Keratinocyte (primary cell): ENCODE measurements at regions not wholly inside any gene's neighbourhood (a gene's known extent, or its start where the extent isn't known, plus 50 kb on each side); places are given as distances from the start of the nearest gene placed in this dataset.

Source experiments
- DNase-seq: peaks from one replicate; pipeline ENCODE4 v3.0.0-alpha.2; 2011; ENCODE audit warnings: low read depth, missing footprints, low spot score
- FAIRE-seq: peaks from 2 replicates; lab custom pipeline; 2011; peaks lifted over from hg19 to GRCh38; lab: Jason Lieb, UNC
- H2AFZ ChIP-seq: 2 replicates; pipeline ENCODE4 v1.6.0; 2012; ENCODE audit warnings: low read length, control low read depth, inconsistent platforms; ENCODE audit not compliant: control insufficient read depth
- H3K27ac ChIP-seq: 2 replicates; pipeline ENCODE4 v1.5.1; 2011; ENCODE audit warnings: low read length; ENCODE audit not compliant: control insufficient read depth, insufficient read depth
- H3K27me3 ChIP-seq: 3 replicates; pipeline ENCODE4 v1.6.0; 2011; ENCODE audit warnings: low read length; ENCODE audit not compliant: control insufficient read depth, insufficient read depth; ENCODE audit errors: extremely low read depth
- H3K36me3 ChIP-seq, 2 experiments: 2 replicates in 1 of 2; 3 replicates in 1 of 2; pipeline ENCODE4 v1.5.1; 2011; ENCODE audit warnings: low read length in 2 of 2, mild to moderate bottlenecking in 1 of 2; ENCODE audit not compliant: control insufficient read depth in 2 of 2, insufficient read depth in 2 of 2; ENCODE audit errors: extremely low read depth in 1 of 2
- H3K4me1 ChIP-seq: 3 replicates; pipeline ENCODE4 v1.5.1; 2011; ENCODE audit warnings: low read length; ENCODE audit not compliant: control insufficient read depth, insufficient read depth; ENCODE audit errors: extremely low read depth
- H3K4me2 ChIP-seq: 3 replicates; pipeline ENCODE4 v1.6.0; 2011; ENCODE audit warnings: low read depth, low read length; ENCODE audit not compliant: control insufficient read depth, insufficient read depth; ENCODE audit errors: extremely low read depth
- H3K4me3 ChIP-seq, 3 experiments: fragments of 200-600 bp in 1 of 3; sonication (generic) in 1 of 3; 2 replicates in 2 of 3; 3 replicates in 1 of 3; pipeline ENCODE4 v1.5.1; 2011 to 2016; ENCODE audit warnings: low read length in 3 of 3, mild to moderate bottlenecking in 3 of 3, control low read depth in 2 of 3, inconsistent platforms in 1 of 3, low read depth in 1 of 3, mixed read lengths in 1 of 3, mixed run types in 1 of 3, moderate library complexity in 1 of 3; ENCODE audit not compliant: control insufficient read depth in 2 of 3, insufficient read depth in 2 of 3; ENCODE audit errors: extremely low read depth in 1 of 3
- H3K79me2 ChIP-seq: 2 replicates; pipeline ENCODE4 v1.6.0; 2012; ENCODE audit warnings: low read length; ENCODE audit not compliant: control insufficient read depth, insufficient read depth
- H3K9ac ChIP-seq: 3 replicates; pipeline ENCODE4 v1.6.0; 2011; ENCODE audit warnings: low read length; ENCODE audit not compliant: control insufficient read depth, insufficient read depth; ENCODE audit errors: extremely low read depth
- H3K9me1 ChIP-seq: 3 replicates; pipeline ENCODE4 v1.6.0; 2011; ENCODE audit warnings: low read length; ENCODE audit not compliant: control insufficient read depth, insufficient read depth; ENCODE audit errors: extremely low read depth
- H3K9me3 ChIP-seq: 2 replicates; pipeline ENCODE4 v1.5.1; 2012; ENCODE audit warnings: low read depth, low read length; ENCODE audit not compliant: control insufficient read depth
- H4K20me1 ChIP-seq: 3 replicates; pipeline ENCODE4 v1.6.0; 2011; ENCODE audit warnings: low read length; ENCODE audit not compliant: control insufficient read depth, insufficient read depth; ENCODE audit errors: extremely low read depth
- CTCF ChIP-seq, 3 experiments: IDR thresholded peaks in 1 of 3; conservative IDR thresholded peaks in 1 of 3; optimal IDR thresholded peaks in 1 of 3; 2 replicates in 2 of 3; 3 replicates in 1 of 3; pipeline versions ENCODE3 to v1.5.1; 2011; ENCODE audit warnings: low read length in 3 of 3, mild to moderate bottlenecking in 3 of 3, moderate library complexity in 2 of 3, control low read depth in 1 of 3, inconsistent platforms in 1 of 3; ENCODE audit not compliant: insufficient read depth in 2 of 3; ENCODE audit errors: extremely low read depth in 1 of 3
- EZH2 ChIP-seq: IDR thresholded peaks from one replicate; pipeline ENCODE4 v1.6.1; 2012; ENCODE audit warnings: inconsistent platforms, mild to moderate bottlenecking, low read length, moderate library complexity
- dilution Hi-C: fragments of 300-500 bp; cut with MboI; formaldehyde crosslinking; loops from one replicate; pipeline ENCODE4 v1.7.0; 2020; ENCODE audit warnings: low sequenced_read_pairs; ENCODE audit not compliant: extremely low pct_ligation_motif_present

- H3K4me2 ChIP-seq, result no peak overlapping the region
Measured at GRCh38 chr18:2325308-2325849, 245.9 kb downstream of the METTL4 start.

DNA sequence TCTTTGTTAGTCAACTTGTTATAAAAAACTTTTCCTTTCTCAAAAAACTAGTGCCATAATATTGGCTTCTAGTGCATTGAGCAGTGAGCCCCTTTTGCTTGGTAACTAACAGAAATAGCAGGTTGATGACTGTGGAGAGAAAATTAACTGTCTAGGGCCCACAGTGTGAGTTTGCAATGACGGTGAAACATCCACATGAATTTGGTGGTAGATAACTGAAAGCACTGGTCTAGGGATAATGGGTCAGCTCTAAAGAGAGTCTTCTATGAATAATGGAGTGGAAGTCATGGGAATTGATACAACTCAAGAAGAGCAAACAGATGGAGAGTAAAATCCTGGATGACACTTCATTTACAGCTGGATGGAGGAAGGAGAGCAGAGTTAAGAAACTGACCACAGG, 245.4 kb downstream of the METTL4 start:
- DNase-seq (no peak), FAIRE-seq (no peak)
- TF ChIP-seq EZH2, result no peak
- TF ChIP-seq CTCF (optimal IDR thresholded peaks at IDR 0.05 in 1 of 3, IDR thresholded peaks at IDR 0.05 in 1 of 3, conservative IDR thresholded peaks at IDR 0.05 in 1 of 3; ENCODE audit: extremely low read depth in 1 of 3, insufficient read depth in 2 of 3, low read length in 3 of 3), result no peak
- no peak overlapping the region for H3K4me2 ChIP-seq
- H4K20me1 ChIP-seq, result no peaks in the 10 kb centered on the region
- no peaks in the 10 kb centered on the region for H3K27me3 ChIP-seq
- no peaks in the 10 kb centered on the region for H3K79me2 ChIP-seq
- H3K9me1 ChIP-seq, result no peaks in the 10 kb centered on the region
- no peak overlapping the region for H3K9ac ChIP-seq
- no peaks in the 10 kb centered on the region for H3K36me3 ChIP-seq
- H3K27ac ChIP-seq, result no peak overlapping the region
- dilution Hi-C loops, result no loop called here
- H3K4me3 ChIP-seq, result no peak overlapping the region
- peaks cover 4% of the 10 kb centered on the region for H3K4me1 ChIP-seq
- H2AFZ ChIP-seq, result no peak overlapping the region
- H3K9me3 ChIP-seq, result no peaks in the 10 kb centered on the region

More at GRCh38 chr18:2325308-2325849, 245.9 kb downstream of the METTL4 start:
- dilution Hi-C loops, result no loop called here
- peaks cover 4% of the 10 kb centered on the region for H3K4me1 ChIP-seq
- no peaks in the 10 kb centered on the region for H3K36me3 ChIP-seq
- no peak for TF ChIP-seq EZH2
- no peak overlapping the region for H3K9ac ChIP-seq
- DNase-seq (no peak), FAIRE-seq (peak; percentile 48)
- no peaks in the 10 kb centered on the region for H3K27me3 ChIP-seq
- H4K20me1 ChIP-seq, result no peaks in the 10 kb centered on the region
- no peaks in the 10 kb centered on the region for H3K79me2 ChIP-seq
- H3K27ac ChIP-seq, result no peak overlapping the region
- no peaks in the 10 kb centered on the region for H3K9me1 ChIP-seq
- H3K9me3 ChIP-seq, result no peaks in the 10 kb centered on the region
- peak overlapping the region; percentile 14 for H2AFZ ChIP-seq
- no peak overlapping the region for H3K4me3 ChIP-seq

GRCh38 chr18:2326999-2327398, 244.3 kb downstream of the METTL4 start:
- no peaks in the 10 kb centered on the region for H3K79me2 ChIP-seq
- no peaks in the 10 kb centered on the region for H3K9me3 ChIP-seq
- H3K4me1 ChIP-seq, result peaks cover 4% of the 10 kb centered on the region
- dilution Hi-C loops, result no loop called here
- H3K27me3 ChIP-seq, result no peaks in the 10 kb centered on the region
- no peak overlapping the region for H3K27ac ChIP-seq
- H3K36me3 ChIP-seq, result no peaks in the 10 kb centered on the region
- no peak for DNase-seq
- FAIRE-seq, result no peak
- TF ChIP-seq CTCF (optimal IDR thresholded peaks at IDR 0.05 in 1 of 3, IDR thresholded peaks at IDR 0.05 in 1 of 3, conservative IDR thresholded peaks at IDR 0.05 in 1 of 3; ENCODE audit: extremely low read depth in 1 of 3, insufficient read depth in 2 of 3, low read length in 3 of 3), result no peak
- H2AFZ ChIP-seq, result no peak overlapping the region
- no peak overlapping the region for H3K9ac ChIP-seq
- H4K20me1 ChIP-seq, result no peaks in the 10 kb centered on the region
- H3K4me3 ChIP-seq, result no peak overlapping the region
- H3K4me2 ChIP-seq, result no peak overlapping the region
- H3K9me1 ChIP-seq, result no peaks in the 10 kb centered on the region
